HG02571 (cell line): ENCODE measurements at regions not wholly inside any gene's neighbourhood (a gene's known extent, or its start where the extent isn't known, plus 50 kb on each side); places are given as distances from the start of the nearest gene placed in this dataset.

Experiments used
- ATAC-seq: cut with Tn5 transposase; IDR thresholded peaks from one replicate; pipeline ENCODE4 v1.9.1; 2021; ENCODE audit warnings: mild to moderate bottlenecking, moderate library complexity; ENCODE audit not compliant: unreplicated experiment

- peak; percentile 76 for ATAC-seq
These were observed 737.5 kb upstream of the NDST4 start for GRCh38 chr4:115850799-115851509.

GRCh38 chr4:115844180-115844579, 730.8 kb upstream of the NDST4 start:
- ATAC-seq: no peak

GRCh38 chr4:115841871-115842270, 728.5 kb upstream of the NDST4 start:
- ATAC-seq: no peak

- ATAC-seq: no peak
These were observed 721.0 kb upstream of the NDST4 start for GRCh38 chr4:115834441-115834840.

- no peak for ATAC-seq
These were observed 711.2 kb upstream of the NDST4 start for GRCh38 chr4:115824630-115825029.

- no peak for ATAC-seq
These were observed 690.4 kb upstream of the NDST4 start for GRCh38 chr4:115803825-115804224.

- no peak for ATAC-seq
These were observed 677.4 kb upstream of the NDST4 start for GRCh38 chr4:115790812-115791211.

- ATAC-seq: no peak
These were observed 668.2 kb upstream of the NDST4 start for GRCh38 chr4:115781528-115782146.

GRCh38 chr4:115780835-115781234, 667.4 kb upstream of the NDST4 start:
- ATAC-seq: no peak

GRCh38 chr4:115780268-115780667, 666.8 kb upstream of the NDST4 start:
- ATAC-seq: no peak

GRCh38 chr4:115770046-115770543, 656.7 kb upstream of the NDST4 start:
- ATAC-seq: no peak

GRCh38 chr4:115769396-115769795, 656.0 kb upstream of the NDST4 start:
- no peak for ATAC-seq

- no peak for ATAC-seq
These were observed 649.6 kb upstream of the NDST4 start for GRCh38 chr4:115763051-115763450.

GRCh38 chr4:115759231-115759630, 645.8 kb upstream of the NDST4 start:
- no peak for ATAC-seq

- ATAC-seq: no peak
These were observed 636.0 kb upstream of the NDST4 start for GRCh38 chr4:115749404-115749803.

GRCh38 chr4:115740806-115741205, 627.4 kb upstream of the NDST4 start:
- ATAC-seq: no peak

- no peak for ATAC-seq
These were observed 616.4 kb upstream of the NDST4 start for GRCh38 chr4:115729739-115730266.

- no peak for ATAC-seq
These were observed 610.2 kb upstream of the NDST4 start for GRCh38 chr4:115723621-115724020.

GRCh38 chr4:115720611-115721010, 607.2 kb upstream of the NDST4 start:
- no peak for ATAC-seq

GRCh38 chr4:115711575-115711974, 598.2 kb upstream of the NDST4 start:
- ATAC-seq: no peak

- no peak for ATAC-seq
These were observed 575.5 kb upstream of the NDST4 start for GRCh38 chr4:115688961-115689360.

GRCh38 chr4:115687052-115687755, 573.8 kb upstream of the NDST4 start:
- ATAC-seq: no peak
